Spleen (tissue), 11 donors: ENCODE measurements at regions not wholly inside any gene's neighbourhood (a gene's known extent, or its start where the extent isn't known, plus 50 kb on each side); places are given as distances from the start of the nearest gene placed in this dataset.

Experiments
- DNase-seq: peaks from one replicate; pipeline ENCODE4 v3.0.0-alpha.2; 2020
- H3K27ac ChIP-seq, 8 donors: fragments of 200-600 bp; sonication (generic) in 7 of 8; 1 replicate in 4 of 8; 2 replicates in 4 of 8; pipeline versions ENCODE4 v1.5.0 to v1.8.0; 2016 to 2021; ENCODE audit warnings: inconsistent platforms in 4 of 8, mild to moderate bottlenecking in 4 of 8, moderate library complexity in 1 of 8
- H3K27me3 ChIP-seq, 7 donors: fragments of 200-600 bp; sonication (generic) in 6 of 7; replicated peaks in 1 of 7; 1 replicate in 4 of 7; 2 replicates in 3 of 7; pipeline versions ENCODE4 v1.5.0 to v1.8.0; 2016 to 2021; ENCODE audit warnings: inconsistent platforms in 3 of 7, mild to moderate bottlenecking in 1 of 7
- H3K36me3 ChIP-seq, 6 donors: fragments of 200-600 bp; sonication (generic) in 5 of 6; 1 replicate in 4 of 6; 2 replicates in 2 of 6; pipeline versions ENCODE4 v1.5.0 to v1.8.0; 2016 to 2021; ENCODE audit warnings: inconsistent platforms in 2 of 6
- H3K4me1 ChIP-seq, 6 donors: fragments of 200-600 bp; sonication (generic) in 5 of 6; 1 replicate in 3 of 6; 2 replicates in 3 of 6; pipeline versions ENCODE4 v1.5.0 to v1.8.0; 2016 to 2021; ENCODE audit warnings: inconsistent platforms in 3 of 6
- H3K4me3 ChIP-seq, 8 donors: fragments of 200-600 bp; sonication (generic) in 7 of 8; 1 replicate in 4 of 8; 2 replicates in 4 of 8; pipeline versions ENCODE4 v1.5.0 to v1.8.0; 2016 to 2021; ENCODE audit warnings: inconsistent platforms in 4 of 8, mild to moderate bottlenecking in 4 of 8, moderate library complexity in 2 of 8
- H3K9me3 ChIP-seq, 8 donors: fragments of 200-600 bp; sonication (generic) in 7 of 8; 1 replicate in 4 of 8; 2 replicates in 4 of 8; pipeline versions ENCODE4 v1.5.0 to v1.8.0; 2016 to 2021; ENCODE audit warnings: inconsistent platforms in 4 of 8
- POLR2A ChIP-seq, 3 donors: fragments of 450-650 bp; IDR thresholded peaks; one replicate each; pipeline ENCODE4 v1.5.1; 2017; ENCODE audit warnings: antibody characterized with exemption in 3 of 3, mild to moderate bottlenecking in 1 of 3
- POLR2AphosphoS5 ChIP-seq, 3 donors: sonication (generic); formaldehyde crosslinking; IDR thresholded peaks; one replicate each; pipeline ENCODE4 v1.5.1; 2017; ENCODE audit warnings: antibody characterized with exemption in 3 of 3
- WGBS, 5 donors: extraction: QIAGEN DNeasy Blood & Tissue Kit in 3 of 5; methylation state at CpG; one replicate each; pipeline versions ENCODE4 v1.1.5 to v1.1.7; 2013 to 2018; 5-methylcytosine and 5-hydroxymethylcytosine counted together
- intact Hi-C: fragments of 100-400 bp; cut with DNase I; formaldehyde crosslinking; loops from one replicate; pipeline ENCODE4 v1.15.0; 2023; ENCODE audit warnings: low total_unique reads
- TF ChIP-seq, protein P1 (sequence below), 11 experiments: fragments of 200-600 bp in 7 of 11; fragments of 450-650 bp in 4 of 11; sonication (generic) in 4 of 11; IDR thresholded peaks in 8 of 11; conservative IDR thresholded peaks in 3 of 11; 1 replicate in 7 of 11; 2 replicates in 4 of 11; pipeline versions ENCODE4 v1.4.0 to v1.8.0; 2016 to 2021; ENCODE audit warnings: antibody characterized with exemption in 11 of 11, inconsistent platforms in 4 of 11, mild to moderate bottlenecking in 1 of 11
- donor health status: healthy with polysubstance abuse.
- donor health status: DM: no; HTN: no; CAD: no; lungs with moderate emphysema.
- donor health status: DM: no; HTN: no; CAD: no.
- donor health status: Bipolar disorder and iron deficiency.
- donor health status: healthy.
- donor health status: DM: no; HTN: no; CAD: no.
- donor health status: DM: yes; HTN: yes; CAD: no.

- Histone ChIP-seq H3K36me3 (no peaks in the 10 kb centered on the region), H3K27ac (no peak overlapping the region), H3K4me1 (no peaks in the 10 kb centered on the region), H3K9me3 (no peaks in the 10 kb centered on the region), H3K27me3 (peaks cover 0 to 36% (median 0%) of the 10 kb centered on the region in 7 donors), H3K4me3 (no peak overlapping the region)
- intact Hi-C loops, result no loop called here
- TF ChIP-seq, protein P1, sequence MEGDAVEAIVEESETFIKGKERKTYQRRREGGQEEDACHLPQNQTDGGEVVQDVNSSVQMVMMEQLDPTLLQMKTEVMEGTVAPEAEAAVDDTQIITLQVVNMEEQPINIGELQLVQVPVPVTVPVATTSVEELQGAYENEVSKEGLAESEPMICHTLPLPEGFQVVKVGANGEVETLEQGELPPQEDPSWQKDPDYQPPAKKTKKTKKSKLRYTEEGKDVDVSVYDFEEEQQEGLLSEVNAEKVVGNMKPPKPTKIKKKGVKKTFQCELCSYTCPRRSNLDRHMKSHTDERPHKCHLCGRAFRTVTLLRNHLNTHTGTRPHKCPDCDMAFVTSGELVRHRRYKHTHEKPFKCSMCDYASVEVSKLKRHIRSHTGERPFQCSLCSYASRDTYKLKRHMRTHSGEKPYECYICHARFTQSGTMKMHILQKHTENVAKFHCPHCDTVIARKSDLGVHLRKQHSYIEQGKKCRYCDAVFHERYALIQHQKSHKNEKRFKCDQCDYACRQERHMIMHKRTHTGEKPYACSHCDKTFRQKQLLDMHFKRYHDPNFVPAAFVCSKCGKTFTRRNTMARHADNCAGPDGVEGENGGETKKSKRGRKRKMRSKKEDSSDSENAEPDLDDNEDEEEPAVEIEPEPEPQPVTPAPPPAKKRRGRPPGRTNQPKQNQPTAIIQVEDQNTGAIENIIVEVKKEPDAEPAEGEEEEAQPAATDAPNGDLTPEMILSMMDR (IDR thresholded peaks at IDR 0.05 in 8 of 11, conservative IDR thresholded peaks at IDR 0.05 in 3 of 11), result no peak
- TF ChIP-seq POLR2AphosphoS5 (IDR thresholded peaks at IDR 0.05) (no peak), POLR2A (IDR thresholded peaks at IDR 0.05) (no peak)
- no peak for DNase-seq
- 70 to 84% (median 77%) methylated on average over 10 to 20 of the region's 20 CpGs for WGBS, 5 donors
Observed at GRCh38 chr11:70739811-70740487, 341.6 kb downstream of the CTTN start.

DNA sequence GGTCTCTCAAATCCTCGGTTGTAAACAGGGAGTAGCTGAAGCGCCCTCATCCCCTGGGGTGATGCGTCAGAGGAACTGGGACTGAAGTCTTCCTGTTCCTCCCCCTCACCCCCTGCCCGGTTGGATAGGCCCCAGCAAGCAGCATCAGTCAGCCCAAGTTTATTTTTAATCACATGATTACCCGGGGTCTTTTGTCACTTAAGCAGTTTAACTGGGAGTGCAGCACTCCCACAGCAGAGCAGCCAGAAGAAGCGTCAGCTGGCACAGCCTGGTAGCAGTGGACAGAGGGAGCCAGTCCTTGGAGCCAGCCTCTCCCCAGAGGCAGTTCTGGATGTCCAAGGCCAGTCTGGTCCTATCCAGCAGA lies 342.1 kb downstream of the CTTN start:
- Histone ChIP-seq H3K27ac (no peak overlapping the region), H3K9me3 (no peaks in the 10 kb centered on the region), H3K4me1 (no peaks in the 10 kb centered on the region), H3K36me3 (no peaks in the 10 kb centered on the region), H3K4me3 (no peak overlapping the region), H3K27me3 (peaks cover 0 to 41% (median 0%) of the 10 kb centered on the region in 7 donors)
- DNase-seq, result no peak
- 52 to 71% (median 64%) methylated on average over 5 to 6 of the region's 6 CpGs for WGBS, 5 donors
- TF ChIP-seq POLR2AphosphoS5 (IDR thresholded peaks at IDR 0.05) (no peak), POLR2A (IDR thresholded peaks at IDR 0.05) (no peak)
- TF ChIP-seq, protein P1 (IDR thresholded peaks at IDR 0.05 in 8 of 11, conservative IDR thresholded peaks at IDR 0.05 in 3 of 11), result no peak
- intact Hi-C loops, result no loop called here

DNA sequence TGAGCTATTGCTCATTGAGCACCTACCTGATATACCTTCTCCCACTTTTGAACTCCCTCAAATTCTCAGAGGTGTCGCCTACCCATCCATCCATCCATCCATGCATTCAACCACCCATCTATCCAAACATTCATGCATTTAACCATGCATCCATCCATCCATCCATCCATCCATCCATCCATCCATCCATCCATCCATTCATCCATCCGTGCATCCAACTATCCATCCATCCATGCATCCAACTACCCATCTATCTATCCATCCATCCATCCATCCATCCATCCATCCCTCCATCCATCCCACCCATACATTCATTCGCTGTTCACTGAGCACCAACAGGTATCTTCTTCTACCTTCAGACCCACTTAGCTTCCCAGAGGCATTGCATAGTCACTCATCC lies 342.8 kb downstream of the CTTN start:
- no peak overlapping the region for H3K27ac ChIP-seq
- no peaks in the 10 kb centered on the region for H3K36me3 ChIP-seq
- TF ChIP-seq, protein P1 (IDR thresholded peaks at IDR 0.05 in 8 of 11, conservative IDR thresholded peaks at IDR 0.05 in 3 of 11), result no peak
- TF ChIP-seq POLR2A (IDR thresholded peaks at IDR 0.05), result no peak
- no peak for TF ChIP-seq POLR2AphosphoS5 (IDR thresholded peaks at IDR 0.05)
- no peaks in the 10 kb centered on the region for H3K4me1 ChIP-seq
- intact Hi-C loops, result no loop called here
- peaks cover 0 to 46% (median 0%) of the 10 kb centered on the region in 7 donors for H3K27me3 ChIP-seq
- 84 to 94% (median 87%) methylated on average over 3 of the region's 3 CpGs for WGBS, 5 donors
- no peak overlapping the region for H3K4me3 ChIP-seq
- no peak for DNase-seq
- no peaks in the 10 kb centered on the region for H3K9me3 ChIP-seq

- no peak for DNase-seq
- TF ChIP-seq POLR2AphosphoS5 (IDR thresholded peaks at IDR 0.05) (no peak), POLR2A (IDR thresholded peaks at IDR 0.05) (no peak)
- TF ChIP-seq, protein P1 (IDR thresholded peaks at IDR 0.05 in 8 of 11, conservative IDR thresholded peaks at IDR 0.05 in 3 of 11), result no peak
- WGBS, 5 donors, result 40 to 68% (median 49%) methylated on average over 21 to 27 of the region's 27 CpGs
- no peaks in the 10 kb centered on the region for H3K9me3 ChIP-seq
- intact Hi-C loops, result no loop called here
- no peaks in the 10 kb centered on the region for H3K36me3 ChIP-seq
- H3K4me3 ChIP-seq, result no peak overlapping the region
- no peak overlapping the region for H3K27ac ChIP-seq
- no peaks in the 10 kb centered on the region for H3K4me1 ChIP-seq
- peaks cover 0 to 52% (median 0%) of the 10 kb centered on the region in 7 donors for H3K27me3 ChIP-seq
Observed at GRCh38 chr11:70742553-70743291, 344.4 kb downstream of the CTTN start.
